ENCODE measurements at regions not wholly inside any gene's neighbourhood (a gene's known extent, or its start where the extent isn't known, plus 50 kb on each side); places are given as distances from the start of the nearest gene placed in this dataset.

DNA sequence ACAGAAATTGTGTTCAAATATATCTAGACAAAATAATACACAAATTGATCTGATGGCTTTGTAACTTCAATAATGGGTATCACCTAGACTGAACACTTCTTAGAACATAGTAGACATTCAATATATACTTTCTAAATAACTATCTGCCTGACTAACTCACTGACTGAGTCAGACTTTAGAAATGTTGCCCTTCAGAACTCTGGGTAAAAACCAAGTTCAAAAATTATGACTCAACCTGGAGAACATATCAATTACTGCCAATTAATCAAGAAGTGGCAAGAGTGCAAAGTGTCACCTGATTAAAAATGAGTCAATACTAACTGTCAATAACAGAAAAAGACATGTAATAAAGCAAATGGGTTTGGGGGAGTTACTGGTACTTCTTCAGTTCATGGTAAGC is 144.6 kb upstream of the TMCO5A start:
- Histone ChIP-seq H2BK5ac (ENCODE audit: insufficient read length, low read length) (no peak overlapping the region), H4K20me1 (ENCODE audit: control insufficient read depth, insufficient read depth, insufficient read length) (no peaks in the 10 kb centered on the region), H3K27ac (ENCODE audit: insufficient read length, low read depth, low read length) (no peak overlapping the region), H3K79me1 (ENCODE audit: insufficient read depth, low read depth, low read length, poor library complexity, severe bottlenecking) (no peaks in the 10 kb centered on the region), H3K4me1 (ENCODE audit: insufficient read depth, low read length) (no peaks in the 10 kb centered on the region), H4K91ac (ENCODE audit: insufficient read length, low read depth, low read length) (no peak overlapping the region), H4K8ac (replicated peaks; ENCODE audit: insufficient read length, low read depth, low read length) (no peak overlapping the region), H3K9ac (ENCODE audit: extremely low read depth, insufficient read length, low read length) (no peak overlapping the region), H3T11ph (ENCODE audit: low read length) (no peak overlapping the region), H2BK15ac (ENCODE audit: low read depth, low read length) (no peak overlapping the region), H3K27me3 (ENCODE audit: insufficient read depth, low read length) (no peaks in the 10 kb centered on the region), H2BK120ac (ENCODE audit: low read depth, low read length, poor library complexity, severe bottlenecking) (no peak overlapping the region), H3K4me2 (ENCODE audit: insufficient read depth, insufficient read length, low read length) (no peak overlapping the region), H3K9me3 (ENCODE audit: control insufficient read depth, low read depth, low read length) (no peaks in the 10 kb centered on the region), H2BK12ac (ENCODE audit: insufficient read length, low read depth, low read length) (no peak overlapping the region), H2BK20ac (ENCODE audit: low read depth, low read length, poor library complexity, severe bottlenecking) (no peak overlapping the region), H3K14ac (ENCODE audit: insufficient read depth, low read length) (no peak overlapping the region), H3K4ac (ENCODE audit: low read depth, low read length) (no peak overlapping the region), H3K18ac (ENCODE audit: insufficient read length, low read depth, low read length) (no peak overlapping the region), H3K23ac (ENCODE audit: insufficient read length, low read depth, low read length) (no peak overlapping the region), H3K56ac (ENCODE audit: insufficient read length, low read depth, low read length) (no peak overlapping the region), H4K5ac (ENCODE audit: insufficient read length, low read depth, low read length) (no peak overlapping the region), H3K79me2 (ENCODE audit: insufficient read depth, low read length) (no peaks in the 10 kb centered on the region), H2AFZ (ENCODE audit: low read length) (no peak overlapping the region), H2AK5ac (ENCODE audit: insufficient read length, low read length) (no peak overlapping the region), H3K23me2 (ENCODE audit: insufficient read length, low read depth, low read length, poor library complexity, severe bottlenecking) (no peaks in the 10 kb centered on the region)
- DNase-seq = no peak
- TF ChIP-seq, protein P1, sequence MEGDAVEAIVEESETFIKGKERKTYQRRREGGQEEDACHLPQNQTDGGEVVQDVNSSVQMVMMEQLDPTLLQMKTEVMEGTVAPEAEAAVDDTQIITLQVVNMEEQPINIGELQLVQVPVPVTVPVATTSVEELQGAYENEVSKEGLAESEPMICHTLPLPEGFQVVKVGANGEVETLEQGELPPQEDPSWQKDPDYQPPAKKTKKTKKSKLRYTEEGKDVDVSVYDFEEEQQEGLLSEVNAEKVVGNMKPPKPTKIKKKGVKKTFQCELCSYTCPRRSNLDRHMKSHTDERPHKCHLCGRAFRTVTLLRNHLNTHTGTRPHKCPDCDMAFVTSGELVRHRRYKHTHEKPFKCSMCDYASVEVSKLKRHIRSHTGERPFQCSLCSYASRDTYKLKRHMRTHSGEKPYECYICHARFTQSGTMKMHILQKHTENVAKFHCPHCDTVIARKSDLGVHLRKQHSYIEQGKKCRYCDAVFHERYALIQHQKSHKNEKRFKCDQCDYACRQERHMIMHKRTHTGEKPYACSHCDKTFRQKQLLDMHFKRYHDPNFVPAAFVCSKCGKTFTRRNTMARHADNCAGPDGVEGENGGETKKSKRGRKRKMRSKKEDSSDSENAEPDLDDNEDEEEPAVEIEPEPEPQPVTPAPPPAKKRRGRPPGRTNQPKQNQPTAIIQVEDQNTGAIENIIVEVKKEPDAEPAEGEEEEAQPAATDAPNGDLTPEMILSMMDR (conservative IDR thresholded peaks at IDR 0.05) = no peak
- Mint-ChIP-seq H3K9me3 (no peaks in the 10 kb centered on the region), H3K27me3 (ENCODE audit: low read depth) (no peaks in the 10 kb centered on the region), H3K36me3 (ENCODE audit: insufficient read depth in 1 of 3, low read depth in 3 of 3) (no peaks in the 10 kb centered on the region), H3K4me3 (no peak overlapping the region), H3K27ac (no peak overlapping the region), H3K4me1 (no peaks in the 10 kb centered on the region)
